ENCODE measurements at regions not wholly inside any gene's neighbourhood (a gene's known extent, or its start where the extent isn't known, plus 50 kb on each side); places are given as distances from the start of the nearest gene placed in this dataset.

- TF ChIP-seq EZH2phosphoT487 (IDR thresholded peaks at IDR 0.05; ENCODE audit: borderline replicate concordance, low read depth, low read length), result no peak
- TF ChIP-seq, protein P1, sequence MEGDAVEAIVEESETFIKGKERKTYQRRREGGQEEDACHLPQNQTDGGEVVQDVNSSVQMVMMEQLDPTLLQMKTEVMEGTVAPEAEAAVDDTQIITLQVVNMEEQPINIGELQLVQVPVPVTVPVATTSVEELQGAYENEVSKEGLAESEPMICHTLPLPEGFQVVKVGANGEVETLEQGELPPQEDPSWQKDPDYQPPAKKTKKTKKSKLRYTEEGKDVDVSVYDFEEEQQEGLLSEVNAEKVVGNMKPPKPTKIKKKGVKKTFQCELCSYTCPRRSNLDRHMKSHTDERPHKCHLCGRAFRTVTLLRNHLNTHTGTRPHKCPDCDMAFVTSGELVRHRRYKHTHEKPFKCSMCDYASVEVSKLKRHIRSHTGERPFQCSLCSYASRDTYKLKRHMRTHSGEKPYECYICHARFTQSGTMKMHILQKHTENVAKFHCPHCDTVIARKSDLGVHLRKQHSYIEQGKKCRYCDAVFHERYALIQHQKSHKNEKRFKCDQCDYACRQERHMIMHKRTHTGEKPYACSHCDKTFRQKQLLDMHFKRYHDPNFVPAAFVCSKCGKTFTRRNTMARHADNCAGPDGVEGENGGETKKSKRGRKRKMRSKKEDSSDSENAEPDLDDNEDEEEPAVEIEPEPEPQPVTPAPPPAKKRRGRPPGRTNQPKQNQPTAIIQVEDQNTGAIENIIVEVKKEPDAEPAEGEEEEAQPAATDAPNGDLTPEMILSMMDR (conservative IDR thresholded peaks at IDR 0.05; ENCODE audit: low read length), result no peak
Measured at GRCh38 chr9:13414349-13414748, 134.9 kb upstream of the MPDZ start.

All from OCI-LY7 (cell line).